ENCODE measurements at regions not wholly inside any gene's neighbourhood (a gene's known extent, or its start where the extent isn't known, plus 50 kb on each side); places are given as distances from the start of the nearest gene placed in this dataset.
"Not testable (repeated sequence)": the region's sequence is repeated elsewhere in the genome, so short reads cannot be mapped to it uniquely, and the experiment has no call there.

- H3K27ac ChIP-seq (ENCODE audit: low read length) = no peak overlapping the region
- H3K9me3 ChIP-seq (ENCODE audit: control insufficient read depth, low read depth, low read length) = no peaks in the 10 kb centered on the region
- H3K27me3 ChIP-seq (ENCODE audit: control insufficient read depth, insufficient read depth, low read length) = no peaks in the 10 kb centered on the region
- H3K9ac ChIP-seq (ENCODE audit: low read length) = no peak overlapping the region
- H3K4me1 ChIP-seq (ENCODE audit: control insufficient read depth, low read depth, low read length) = no peaks in the 10 kb centered on the region
- no peak overlapping the region for H3K4me3 ChIP-seq (ENCODE audit: low read length)
- no peaks in the 10 kb centered on the region for H3K36me3 ChIP-seq (ENCODE audit: control insufficient read depth, low read depth, low read length)
Observed at GRCh38 chr7:68892236-68892635, 706.0 kb upstream of the AUTS2 start.

DNA sequence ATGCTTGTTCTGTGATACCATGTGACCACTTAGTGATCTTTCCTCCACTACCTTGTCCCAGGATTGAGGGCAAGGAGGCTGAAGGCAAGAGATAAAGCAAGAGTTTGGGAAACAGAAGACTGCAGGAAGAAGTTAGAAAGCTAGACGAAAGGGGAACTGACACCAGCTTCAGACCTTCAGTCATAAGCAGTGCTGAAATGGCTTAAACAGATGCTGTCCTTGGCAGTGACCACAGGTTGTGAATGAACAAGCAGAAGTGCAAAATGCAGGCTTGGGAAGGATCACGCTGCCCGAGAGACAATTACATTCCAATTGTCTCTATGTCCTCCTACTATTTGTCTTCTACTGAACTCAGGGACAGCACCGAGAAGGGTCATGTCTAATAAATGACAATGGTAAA, 704.9 kb upstream of the AUTS2 start:
- H3K4me3 ChIP-seq (ENCODE audit: low read length) = no peak overlapping the region
- H3K4me1 ChIP-seq (ENCODE audit: control insufficient read depth, low read depth, low read length) = no peaks in the 10 kb centered on the region
- H3K27ac ChIP-seq (ENCODE audit: low read length) = no peak overlapping the region
- no peak overlapping the region for H3K9ac ChIP-seq (ENCODE audit: low read length)
- H3K36me3 ChIP-seq (ENCODE audit: control insufficient read depth, low read depth, low read length) = no peaks in the 10 kb centered on the region
- no peaks in the 10 kb centered on the region for H3K9me3 ChIP-seq (ENCODE audit: control insufficient read depth, low read depth, low read length)
- H3K27me3 ChIP-seq (ENCODE audit: control insufficient read depth, insufficient read depth, low read length) = no peaks in the 10 kb centered on the region

GRCh38 chr7:68899156-68899555, 699.1 kb upstream of the AUTS2 start:
- H3K27ac ChIP-seq (ENCODE audit: low read length) = not testable (repeated sequence)

GRCh38 chr7:68900096-68900495, 698.2 kb upstream of the AUTS2 start:
- H3K36me3 ChIP-seq (ENCODE audit: control insufficient read depth, low read depth, low read length) = no peaks in the 10 kb centered on the region
- no peaks in the 10 kb centered on the region for H3K9me3 ChIP-seq (ENCODE audit: control insufficient read depth, low read depth, low read length)
- no peak overlapping the region for H3K9ac ChIP-seq (ENCODE audit: low read length)
- H3K27me3 ChIP-seq (ENCODE audit: control insufficient read depth, insufficient read depth, low read length) = no peaks in the 10 kb centered on the region
- no peak overlapping the region for H3K27ac ChIP-seq (ENCODE audit: low read length)
- H3K4me1 ChIP-seq (ENCODE audit: control insufficient read depth, low read depth, low read length) = no peaks in the 10 kb centered on the region
- no peak overlapping the region for H3K4me3 ChIP-seq (ENCODE audit: low read length)

More at GRCh38 chr7:68899156-68899555, 699.1 kb upstream of the AUTS2 start:
- not testable (repeated sequence) for H3K36me3 ChIP-seq (ENCODE audit: control insufficient read depth, low read depth, low read length); H3K4me1 ChIP-seq (ENCODE audit: control insufficient read depth, low read depth, low read length); H3K9ac ChIP-seq (ENCODE audit: low read length); H3K4me3 ChIP-seq (ENCODE audit: low read length); H3K27me3 ChIP-seq (ENCODE audit: control insufficient read depth, insufficient read depth, low read length); H3K9me3 ChIP-seq (ENCODE audit: control insufficient read depth, low read depth, low read length)

DNA sequence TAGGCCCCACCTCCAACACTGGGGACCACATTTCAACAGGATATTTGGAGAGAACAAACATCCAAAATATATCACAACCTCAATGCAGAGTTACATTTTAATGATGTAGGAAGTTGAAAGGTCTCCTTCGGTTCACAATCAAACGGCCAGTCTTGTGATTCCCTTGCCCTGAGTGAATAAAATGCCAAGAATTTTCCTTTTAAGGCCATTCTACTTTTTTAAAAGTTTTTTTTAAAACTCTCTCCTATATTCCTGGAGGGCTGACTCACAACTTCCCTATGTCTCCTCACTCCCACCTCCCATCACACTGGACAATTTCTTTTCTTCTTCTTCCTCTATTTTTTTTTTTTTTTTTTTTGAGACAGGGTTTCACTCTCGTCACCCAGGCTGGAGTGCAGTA, 693.6 kb upstream of the AUTS2 start:
- Histone ChIP-seq H3K27ac (ENCODE audit: low read length) (no peak overlapping the region), H3K27me3 (ENCODE audit: control insufficient read depth, insufficient read depth, low read length) (no peaks in the 10 kb centered on the region), H3K36me3 (ENCODE audit: control insufficient read depth, low read depth, low read length) (no peaks in the 10 kb centered on the region), H3K9me3 (ENCODE audit: control insufficient read depth, low read depth, low read length) (no peaks in the 10 kb centered on the region), H3K4me1 (ENCODE audit: control insufficient read depth, low read depth, low read length) (no peaks in the 10 kb centered on the region), H3K4me3 (ENCODE audit: low read length) (no peak overlapping the region), H3K9ac (ENCODE audit: low read length) (no peak overlapping the region)

GRCh38 chr7:68911754-68912153, 686.5 kb upstream of the AUTS2 start:
- H3K27ac ChIP-seq (ENCODE audit: low read length) = no peak overlapping the region
- H3K27me3 ChIP-seq (ENCODE audit: control insufficient read depth, insufficient read depth, low read length) = no peaks in the 10 kb centered on the region
- H3K4me3 ChIP-seq (ENCODE audit: low read length) = no peak overlapping the region
- no peak overlapping the region for H3K9ac ChIP-seq (ENCODE audit: low read length)
- no peaks in the 10 kb centered on the region for H3K9me3 ChIP-seq (ENCODE audit: control insufficient read depth, low read depth, low read length)
- no peaks in the 10 kb centered on the region for H3K36me3 ChIP-seq (ENCODE audit: control insufficient read depth, low read depth, low read length)
- H3K4me1 ChIP-seq (ENCODE audit: control insufficient read depth, low read depth, low read length) = no peaks in the 10 kb centered on the region

DNA sequence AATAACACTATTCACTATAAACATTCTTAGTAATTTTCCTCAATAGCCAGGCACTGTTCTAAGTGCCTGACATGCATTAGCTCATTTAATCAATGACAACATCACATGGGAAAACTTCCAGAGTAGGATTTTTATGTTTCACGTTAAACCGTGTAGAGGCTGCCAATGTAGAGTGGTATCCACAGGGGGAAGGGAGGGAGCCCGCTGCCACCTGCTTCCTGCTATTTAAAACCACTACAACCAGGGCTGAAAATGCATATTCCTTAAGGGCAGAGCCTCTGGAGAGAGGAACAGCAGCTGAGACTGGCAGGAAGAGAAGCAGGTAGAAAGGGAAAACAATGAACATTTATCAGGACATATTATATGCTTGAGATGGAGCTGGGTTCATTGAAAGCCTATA, 684.3 kb upstream of the AUTS2 start:
- no peaks in the 10 kb centered on the region for H3K9me3 ChIP-seq (ENCODE audit: control insufficient read depth, low read depth, low read length)
- no peaks in the 10 kb centered on the region for H3K36me3 ChIP-seq (ENCODE audit: control insufficient read depth, low read depth, low read length)
- H3K4me1 ChIP-seq (ENCODE audit: control insufficient read depth, low read depth, low read length) = no peaks in the 10 kb centered on the region
- H3K27ac ChIP-seq (ENCODE audit: low read length) = no peak overlapping the region
- no peak overlapping the region for H3K4me3 ChIP-seq (ENCODE audit: low read length)
- H3K9ac ChIP-seq (ENCODE audit: low read length) = no peak overlapping the region
- H3K27me3 ChIP-seq (ENCODE audit: control insufficient read depth, insufficient read depth, low read length) = no peaks in the 10 kb centered on the region

DNA sequence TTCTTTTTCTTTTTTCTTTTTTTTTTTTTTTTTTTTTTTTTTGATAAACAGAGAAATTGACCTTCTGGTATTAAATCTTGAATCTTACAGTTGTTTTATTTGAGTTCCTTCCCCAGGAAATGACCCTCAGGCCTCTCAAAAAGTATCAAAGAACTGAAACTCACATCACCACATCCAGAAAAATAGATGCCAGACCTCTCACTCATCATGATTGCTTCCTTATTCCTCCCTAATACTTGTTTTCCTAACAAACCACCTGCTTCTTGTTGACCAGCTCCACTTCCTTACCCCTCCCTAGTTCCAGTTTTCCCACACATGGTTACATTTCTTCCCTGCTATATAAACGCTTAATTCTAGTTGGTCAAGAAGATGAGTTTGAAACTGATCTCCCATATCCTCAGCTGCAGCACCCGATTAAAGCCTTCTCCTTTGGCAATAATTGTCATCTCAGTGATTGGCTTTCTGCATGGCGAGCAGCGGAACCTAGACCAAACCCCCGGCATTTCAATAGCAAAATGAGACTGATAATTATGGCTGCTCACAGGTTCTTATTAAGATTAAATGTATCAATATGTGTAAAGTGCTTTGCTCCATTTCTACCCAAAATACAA, 681.1 kb upstream of the AUTS2 start:
- H3K4me3 ChIP-seq (ENCODE audit: low read length) = no peak overlapping the region
- no peaks in the 10 kb centered on the region for H3K27me3 ChIP-seq (ENCODE audit: control insufficient read depth, insufficient read depth, low read length)
- no peaks in the 10 kb centered on the region for H3K36me3 ChIP-seq (ENCODE audit: control insufficient read depth, low read depth, low read length)
- H3K9ac ChIP-seq (ENCODE audit: low read length) = no peak overlapping the region
- no peaks in the 10 kb centered on the region for H3K9me3 ChIP-seq (ENCODE audit: control insufficient read depth, low read depth, low read length)
- H3K4me1 ChIP-seq (ENCODE audit: control insufficient read depth, low read depth, low read length) = no peaks in the 10 kb centered on the region
- no peak overlapping the region for H3K27ac ChIP-seq (ENCODE audit: low read length)

- Histone ChIP-seq H3K36me3 (ENCODE audit: control insufficient read depth, low read depth, low read length) (no peaks in the 10 kb centered on the region), H3K9ac (ENCODE audit: low read length) (no peak overlapping the region), H3K4me1 (ENCODE audit: control insufficient read depth, low read depth, low read length) (no peaks in the 10 kb centered on the region), H3K9me3 (ENCODE audit: control insufficient read depth, low read depth, low read length) (no peaks in the 10 kb centered on the region), H3K27ac (ENCODE audit: low read length) (no peak overlapping the region), H3K27me3 (ENCODE audit: control insufficient read depth, insufficient read depth, low read length) (no peaks in the 10 kb centered on the region), H3K4me3 (ENCODE audit: low read length) (no peak overlapping the region)
Observed at GRCh38 chr7:68918621-68919020, 679.7 kb upstream of the AUTS2 start.

DNA sequence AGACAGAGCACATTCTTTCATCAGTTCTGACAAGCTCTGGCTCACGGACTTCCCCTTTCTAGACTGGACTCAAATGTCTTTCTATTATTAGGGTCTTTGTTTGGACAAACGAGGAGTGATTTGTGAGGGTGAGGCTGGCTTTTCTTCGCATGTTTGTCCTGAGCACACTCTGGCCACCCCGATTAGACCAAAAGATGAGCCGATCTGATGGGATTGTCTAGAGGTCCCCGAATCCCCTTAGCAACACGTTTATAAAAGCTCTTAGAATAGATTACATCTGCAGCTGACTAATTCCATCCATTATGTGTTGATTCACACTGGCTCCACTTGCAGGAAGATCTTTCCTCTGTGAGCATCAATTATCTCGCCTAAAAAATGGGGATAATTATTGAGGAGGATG, 675.4 kb upstream of the AUTS2 start:
- no peak overlapping the region for H3K4me3 ChIP-seq (ENCODE audit: low read length)
- H3K27me3 ChIP-seq (ENCODE audit: control insufficient read depth, insufficient read depth, low read length) = no peaks in the 10 kb centered on the region
- H3K4me1 ChIP-seq (ENCODE audit: control insufficient read depth, low read depth, low read length) = no peaks in the 10 kb centered on the region
- no peak overlapping the region for H3K9ac ChIP-seq (ENCODE audit: low read length)
- no peak overlapping the region for H3K27ac ChIP-seq (ENCODE audit: low read length)
- no peaks in the 10 kb centered on the region for H3K36me3 ChIP-seq (ENCODE audit: control insufficient read depth, low read depth, low read length)
- H3K9me3 ChIP-seq (ENCODE audit: control insufficient read depth, low read depth, low read length) = no peaks in the 10 kb centered on the region

DNA sequence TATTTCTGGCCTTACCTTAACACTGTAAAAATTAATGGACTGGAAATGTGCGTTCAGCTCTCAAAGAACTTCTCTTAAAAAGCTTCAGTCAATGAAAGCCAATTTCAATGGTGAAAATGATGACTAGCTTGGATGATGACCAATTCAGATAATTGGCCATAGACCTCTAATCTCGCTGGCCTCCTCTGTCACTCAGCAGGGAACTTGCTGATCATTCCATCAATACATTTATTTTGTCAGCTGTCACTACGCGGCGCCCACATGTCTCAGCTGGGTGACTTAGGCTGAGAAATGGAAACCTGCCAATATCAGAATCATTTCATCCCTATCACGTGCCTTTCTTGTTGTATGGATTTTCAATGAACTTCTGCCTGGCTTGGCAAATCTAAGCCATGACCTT, 673.0 kb upstream of the AUTS2 start:
- no peak overlapping the region for H3K4me3 ChIP-seq (ENCODE audit: low read length)
- H3K4me1 ChIP-seq (ENCODE audit: control insufficient read depth, low read depth, low read length) = no peaks in the 10 kb centered on the region
- no peaks in the 10 kb centered on the region for H3K9me3 ChIP-seq (ENCODE audit: control insufficient read depth, low read depth, low read length)
- H3K27me3 ChIP-seq (ENCODE audit: control insufficient read depth, insufficient read depth, low read length) = no peaks in the 10 kb centered on the region
- H3K36me3 ChIP-seq (ENCODE audit: control insufficient read depth, low read depth, low read length) = no peaks in the 10 kb centered on the region
- H3K9ac ChIP-seq (ENCODE audit: low read length) = no peak overlapping the region
- H3K27ac ChIP-seq (ENCODE audit: low read length) = no peak overlapping the region

DNA sequence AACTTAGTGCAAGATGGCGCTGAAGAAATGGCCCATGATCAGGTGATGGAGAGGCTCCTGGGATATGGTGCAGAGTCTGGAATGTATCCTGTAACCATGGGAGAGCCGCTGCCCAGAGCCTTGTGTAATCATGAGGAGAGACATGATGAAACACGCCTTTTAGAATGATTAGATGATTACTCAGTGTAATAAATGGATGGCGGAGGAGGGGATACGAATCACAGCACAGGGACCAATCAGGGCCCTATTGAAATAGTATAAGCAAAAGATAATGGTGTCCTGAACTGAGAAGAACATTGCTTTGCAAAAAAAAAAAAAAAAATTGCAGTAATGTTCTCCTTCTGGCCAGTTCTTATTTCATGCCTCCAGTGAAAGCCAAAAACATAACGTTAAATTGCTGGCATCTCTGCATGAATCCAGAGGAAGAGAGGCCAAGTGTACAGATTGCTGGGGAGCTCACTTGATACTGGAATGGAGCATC, 668.5 kb upstream of the AUTS2 start:
- no peaks in the 10 kb centered on the region for H3K36me3 ChIP-seq (ENCODE audit: control insufficient read depth, low read depth, low read length)
- no peak overlapping the region for H3K27ac ChIP-seq (ENCODE audit: low read length)
- no peaks in the 10 kb centered on the region for H3K27me3 ChIP-seq (ENCODE audit: control insufficient read depth, insufficient read depth, low read length)
- no peak overlapping the region for H3K9ac ChIP-seq (ENCODE audit: low read length)
- no peak overlapping the region for H3K4me3 ChIP-seq (ENCODE audit: low read length)
- no peaks in the 10 kb centered on the region for H3K4me1 ChIP-seq (ENCODE audit: control insufficient read depth, low read depth, low read length)
- no peaks in the 10 kb centered on the region for H3K9me3 ChIP-seq (ENCODE audit: control insufficient read depth, low read depth, low read length)
